ENCODE measurements at regions not wholly inside any gene's neighbourhood (a gene's known extent, or its start where the extent isn't known, plus 50 kb on each side); places are given as distances from the start of the nearest gene placed in this dataset.

DNA sequence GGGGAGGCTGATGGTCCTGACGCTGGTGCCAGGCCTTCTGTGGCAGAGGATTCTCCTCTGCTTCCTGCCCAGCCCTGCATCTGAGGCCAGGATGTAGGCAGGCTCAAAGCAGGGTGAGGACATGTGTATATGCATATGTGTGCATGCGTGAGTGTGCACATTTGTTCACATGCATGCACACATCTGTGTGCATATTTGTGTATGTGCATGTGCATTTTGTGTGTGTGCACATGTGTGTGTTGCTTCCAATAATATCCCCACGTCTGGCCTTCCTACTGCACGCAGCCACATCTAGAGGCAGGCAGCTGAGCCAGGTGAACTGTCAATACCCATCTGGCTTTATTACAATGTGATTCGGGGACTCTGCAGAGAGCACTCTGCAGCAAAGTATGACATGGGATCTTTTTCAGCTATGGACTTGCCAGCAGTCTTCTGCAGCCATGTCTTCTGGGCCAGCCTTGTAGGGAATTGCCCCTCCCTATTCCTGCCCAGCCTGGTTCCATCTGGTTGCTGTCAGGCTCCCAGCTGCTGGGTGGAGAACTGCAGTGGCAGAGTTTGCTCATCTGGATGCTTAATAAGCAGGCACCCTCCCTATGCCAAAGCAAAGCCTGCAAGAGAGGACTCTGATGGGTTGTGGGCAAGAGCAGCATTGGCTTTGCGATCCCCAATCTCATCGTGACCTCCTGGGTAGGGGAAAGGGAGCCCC lies 140.7 kb downstream of the PFKFB3 start:
- no peak for DNase-seq

- DNase-seq, result no peak
Observed at GRCh38 chr10:6345404-6345803, 142.7 kb downstream of the PFKFB3 start.

- no peak for DNase-seq
Observed at GRCh38 chr10:6346631-6347030, 143.9 kb downstream of the PFKFB3 start.

GRCh38 chr10:6347391-6347951 lies 144.7 kb downstream of the PFKFB3 start:
- no peak for DNase-seq

- no peak for DNase-seq
Observed at GRCh38 chr10:6348096-6348874, 145.6 kb downstream of the PFKFB3 start.

GRCh38 chr10:6349846-6350535 lies 147.3 kb downstream of the PFKFB3 start:
- no peak for DNase-seq

DNA sequence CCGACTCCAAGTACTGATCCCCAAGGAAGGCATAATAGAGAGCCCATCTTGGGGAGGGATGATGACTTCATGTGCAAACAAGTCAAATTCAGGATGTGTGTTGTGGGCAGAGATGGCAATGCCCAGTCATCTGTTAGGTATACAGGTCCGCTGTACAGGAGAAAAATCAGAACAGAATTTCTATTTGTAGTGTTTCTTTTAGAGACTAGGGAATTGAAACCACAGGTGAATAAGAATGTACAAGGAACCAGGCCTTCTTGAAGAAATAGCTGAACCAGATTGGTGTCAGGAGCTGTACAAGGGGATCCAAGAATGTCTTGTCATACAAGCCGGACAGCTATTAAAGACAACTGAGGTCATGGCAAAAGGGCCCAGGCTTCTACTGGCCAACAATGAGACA lies 147.9 kb downstream of the PFKFB3 start:
- no peak for DNase-seq

GRCh38 chr10:6351495-6351894 lies 148.8 kb downstream of the PFKFB3 start:
- DNase-seq, result no peak

- DNase-seq, result no peak
Observed at GRCh38 chr10:6353526-6353925, 150.8 kb downstream of the PFKFB3 start.

- no peak for DNase-seq
Observed at GRCh38 chr10:6354168-6354772, 151.5 kb downstream of the PFKFB3 start.

DNA sequence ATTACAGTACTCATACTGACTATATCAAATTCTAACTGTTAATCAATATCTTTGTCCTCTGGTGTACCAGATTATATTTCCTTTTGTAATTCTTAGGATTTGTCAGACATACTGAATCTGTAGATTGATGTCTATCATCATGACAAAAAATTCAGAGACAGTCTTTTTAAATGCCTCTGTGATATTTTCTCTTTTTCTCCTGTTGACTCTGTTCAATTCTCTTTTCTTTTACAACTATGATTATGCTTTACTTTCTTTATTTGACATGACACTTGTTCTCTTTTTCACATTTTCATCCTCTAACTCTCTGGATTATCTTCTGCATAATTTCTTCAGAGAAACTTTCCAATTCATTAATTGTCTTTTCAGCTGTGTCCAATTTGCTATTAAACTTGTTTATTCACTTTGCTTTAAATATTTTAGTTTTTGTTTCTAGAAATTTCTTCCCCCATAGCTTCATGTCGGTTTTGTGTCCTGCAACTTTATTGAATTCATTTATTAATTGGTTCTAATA lies 153.6 kb downstream of the PFKFB3 start:
- DNase-seq, result no peak

DNA sequence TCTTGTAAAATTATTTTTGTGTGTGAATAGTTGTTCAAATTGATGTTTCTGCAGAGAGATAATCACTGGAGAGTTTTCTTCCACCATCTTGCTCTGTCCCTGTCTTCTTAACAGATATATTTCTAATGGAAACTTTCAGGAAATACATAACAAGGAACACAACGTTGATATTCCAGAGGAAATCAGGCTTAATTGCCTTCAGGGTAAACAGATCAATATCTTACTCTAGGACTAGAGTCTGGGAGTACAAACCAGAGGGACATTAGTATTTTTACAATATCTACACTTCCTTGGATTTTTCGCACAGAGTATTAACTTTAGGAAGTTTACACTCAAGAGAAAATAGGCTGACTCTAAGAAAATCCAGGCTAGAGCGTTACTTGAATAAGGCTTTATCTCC lies 159.1 kb downstream of the PFKFB3 start:
- no peak for DNase-seq

DNA sequence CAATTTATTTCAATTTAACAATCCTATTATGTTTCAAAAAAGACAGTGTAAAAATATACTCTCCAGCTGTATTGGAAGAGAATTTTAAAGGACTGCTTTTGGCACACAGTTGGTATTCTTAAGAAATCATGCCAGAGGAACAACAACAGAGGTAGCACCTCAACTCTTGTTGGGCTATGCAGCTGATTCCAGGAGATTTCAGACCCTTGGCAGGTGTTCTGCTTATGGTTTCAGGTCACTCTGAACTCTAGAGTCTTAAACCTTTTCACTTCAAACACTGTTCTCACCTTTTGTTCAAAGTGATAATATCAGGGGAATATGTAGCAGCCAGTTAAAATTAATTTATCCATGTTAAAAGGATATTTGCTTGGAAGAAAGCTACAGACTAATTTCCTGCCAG lies 160.1 kb downstream of the PFKFB3 start:
- DNase-seq, result no peak

GRCh38 chr10:6363511-6363910 lies 160.8 kb downstream of the PFKFB3 start:
- no peak for DNase-seq

DNA sequence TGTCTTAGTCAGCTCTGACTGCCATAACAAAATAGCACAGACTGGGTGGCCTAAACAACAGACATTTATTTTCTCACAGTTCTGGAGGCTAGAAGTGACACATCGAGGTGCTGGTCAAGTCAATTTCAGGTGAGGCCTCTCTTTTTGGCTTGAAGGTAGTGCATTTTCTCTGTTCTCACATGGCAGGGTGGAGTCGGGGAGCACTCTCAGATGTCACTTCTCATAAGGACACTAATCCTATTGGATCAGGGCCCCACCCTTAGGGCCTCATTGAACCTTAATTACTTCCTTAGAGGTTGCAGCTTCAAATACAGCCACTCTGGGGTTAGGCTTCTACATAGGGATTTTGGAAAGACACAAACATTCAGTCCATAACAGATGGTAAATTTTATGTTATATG lies 161.6 kb downstream of the PFKFB3 start:
- no peak for DNase-seq

DNA sequence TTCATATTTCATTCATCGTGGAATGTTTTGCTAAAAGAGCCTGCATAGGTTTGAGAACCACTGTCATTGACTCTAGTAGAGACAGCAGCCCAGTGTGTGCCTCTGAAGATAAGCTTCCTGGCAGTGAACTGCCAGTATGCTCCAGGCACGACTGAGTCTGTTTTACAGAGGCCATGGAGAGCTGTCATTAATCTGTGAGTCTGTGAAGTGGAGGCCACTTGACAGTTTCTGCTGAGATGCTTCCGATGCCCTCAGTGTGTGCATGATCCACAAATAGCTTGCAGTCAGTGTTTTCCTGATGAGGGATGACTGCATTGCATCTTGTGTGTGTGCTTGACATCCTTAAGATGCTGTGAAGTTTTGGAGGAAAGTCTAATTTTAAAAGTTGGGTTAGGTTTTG lies 162.2 kb downstream of the PFKFB3 start:
- no peak for DNase-seq

DNA sequence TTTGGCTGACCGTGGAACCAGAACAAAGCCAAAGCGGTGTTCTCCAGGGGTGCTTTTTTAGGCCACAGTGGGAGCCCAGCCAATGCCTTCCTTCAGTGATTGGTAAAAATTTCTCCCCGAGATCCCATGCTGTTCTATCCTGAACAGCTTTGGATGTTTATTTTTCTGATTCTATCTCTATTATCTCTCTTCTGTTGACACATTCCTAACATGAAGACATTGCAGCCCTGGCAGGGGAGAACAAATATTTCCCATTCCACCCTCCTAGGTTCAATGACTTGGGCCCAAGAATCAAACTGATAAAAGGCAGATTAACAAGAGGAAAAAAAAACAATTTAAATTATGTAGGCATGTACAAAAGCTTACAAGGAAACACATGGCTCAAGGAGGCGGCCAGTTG lies 162.7 kb downstream of the PFKFB3 start:
- DNase-seq, result no peak

Measured in left hindlimb (tissue), 1 donor.